ENCODE measurements at regions not wholly inside any gene's neighbourhood (a gene's known extent, or its start where the extent isn't known, plus 50 kb on each side); places are given as distances from the start of the nearest gene placed in this dataset.

DNA sequence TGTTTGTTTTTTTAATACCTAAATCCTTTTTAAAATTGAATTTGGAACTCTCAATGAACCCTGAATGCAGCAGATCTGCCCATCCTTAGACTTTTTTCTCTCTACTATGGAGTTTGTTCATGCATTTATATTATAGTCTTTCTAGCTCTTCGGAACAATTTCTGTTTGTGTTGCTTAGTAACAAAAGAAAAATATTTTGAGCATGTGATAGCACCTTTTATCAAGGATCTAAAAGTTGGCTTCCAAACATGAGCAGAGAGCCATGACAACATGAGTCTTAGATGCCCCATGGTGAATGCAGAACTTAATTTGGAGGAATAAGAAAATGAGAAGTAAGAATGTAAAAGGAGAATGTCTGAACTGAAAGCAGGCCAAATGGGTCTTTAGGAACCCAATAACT is 133.7 kb downstream of the EDN1 start:
- no peak for DNase-seq

DNA sequence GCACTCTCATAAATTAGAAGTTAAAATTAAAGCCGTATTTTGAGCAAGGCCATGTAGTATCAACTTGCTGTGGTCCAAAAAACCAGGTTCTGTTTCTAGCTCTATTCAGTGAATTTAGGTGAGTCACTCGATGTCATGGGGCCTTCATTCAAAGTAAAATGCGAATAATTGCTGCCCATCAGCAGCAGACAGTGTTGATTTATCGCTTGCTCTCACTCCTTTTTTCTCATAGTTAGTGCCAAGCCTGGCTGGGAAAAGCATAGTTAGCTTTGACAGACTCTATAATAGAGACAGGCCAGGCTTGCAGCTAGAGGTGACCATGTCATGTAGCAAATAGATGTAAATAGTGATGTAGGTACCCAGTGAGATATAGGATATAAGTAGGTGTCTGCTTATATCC is 136.0 kb downstream of the EDN1 start:
- peak in 1 of 14 donors; percentile 0 for DNase-seq

DNA sequence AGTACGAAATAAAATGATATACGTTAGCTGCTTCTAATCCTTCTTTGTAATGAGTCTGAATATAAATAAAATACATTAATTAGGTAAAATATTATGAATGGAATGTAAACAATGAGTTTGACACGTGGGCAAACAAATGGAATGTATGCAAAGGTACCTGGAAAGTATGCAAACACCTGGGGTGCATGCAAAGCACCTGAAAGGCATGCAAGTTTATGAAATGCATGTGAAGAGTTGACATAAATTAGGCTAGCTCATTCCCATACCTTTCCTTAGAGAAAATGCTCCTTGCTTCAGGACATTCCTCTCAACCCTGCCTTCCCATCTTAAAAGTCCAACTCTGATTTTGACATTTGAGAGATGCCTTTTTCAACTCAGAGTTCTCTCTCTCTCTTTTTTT is 140.9 kb downstream of the EDN1 start:
- DNase-seq = no peak

DNA sequence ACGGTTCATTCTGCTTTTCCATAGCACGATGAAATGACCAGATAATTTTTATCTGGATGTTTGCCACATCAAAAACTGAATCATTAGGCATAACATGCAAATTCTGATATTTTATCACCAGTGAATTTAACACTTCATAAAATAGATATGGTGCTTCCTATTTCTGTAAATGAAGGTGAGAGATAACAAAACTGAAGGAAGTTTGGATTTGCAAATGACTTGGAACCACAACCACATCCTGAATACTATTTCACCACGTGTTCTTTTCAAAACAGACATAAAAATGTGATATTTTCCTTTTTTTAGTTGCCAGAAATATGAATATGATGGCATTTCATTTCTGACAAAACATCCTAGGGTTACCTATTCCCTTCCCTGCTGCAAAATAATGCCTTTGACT is 146.1 kb downstream of the EDN1 start:
- DNase-seq = no peak

DNA sequence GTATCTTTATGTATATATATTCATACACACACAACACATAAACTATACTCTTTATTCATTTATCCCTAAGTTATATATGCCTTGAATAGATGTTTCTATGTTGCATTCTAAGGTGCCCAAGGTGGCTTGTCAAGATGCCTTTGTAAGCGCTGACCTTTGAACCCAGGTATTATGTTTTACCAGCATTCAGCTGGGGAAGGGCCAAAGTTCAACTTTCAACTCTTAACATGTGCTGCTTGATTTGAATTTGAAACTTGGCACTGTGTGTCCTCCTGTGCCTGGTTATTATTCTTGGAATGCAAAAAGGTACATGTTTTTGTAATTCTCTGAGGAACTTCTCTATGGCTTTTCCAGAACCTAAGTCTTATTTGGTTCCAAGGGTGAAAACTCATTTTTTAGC is 146.5 kb downstream of the EDN1 start:
- DNase-seq = no peak

DNA sequence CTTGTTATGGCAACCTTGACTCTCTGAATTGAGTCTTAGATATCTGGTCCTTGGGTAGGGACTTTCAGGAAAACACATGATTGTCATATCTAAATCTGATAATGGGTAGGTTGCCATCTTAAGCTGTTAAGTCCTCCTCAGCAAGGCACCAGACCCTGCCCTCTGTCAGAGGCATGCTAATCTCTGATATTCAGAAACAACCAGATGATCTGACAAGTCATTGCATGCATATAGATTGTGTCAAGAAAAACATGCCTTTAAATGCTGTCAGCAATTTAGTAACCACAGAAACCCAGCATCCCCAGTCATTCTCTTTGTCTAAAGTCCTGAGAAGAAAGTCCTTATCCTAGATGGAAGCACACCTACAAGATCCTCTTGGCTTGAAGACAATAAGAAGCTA is 149.1 kb downstream of the EDN1 start:
- DNase-seq = no peak

DNA sequence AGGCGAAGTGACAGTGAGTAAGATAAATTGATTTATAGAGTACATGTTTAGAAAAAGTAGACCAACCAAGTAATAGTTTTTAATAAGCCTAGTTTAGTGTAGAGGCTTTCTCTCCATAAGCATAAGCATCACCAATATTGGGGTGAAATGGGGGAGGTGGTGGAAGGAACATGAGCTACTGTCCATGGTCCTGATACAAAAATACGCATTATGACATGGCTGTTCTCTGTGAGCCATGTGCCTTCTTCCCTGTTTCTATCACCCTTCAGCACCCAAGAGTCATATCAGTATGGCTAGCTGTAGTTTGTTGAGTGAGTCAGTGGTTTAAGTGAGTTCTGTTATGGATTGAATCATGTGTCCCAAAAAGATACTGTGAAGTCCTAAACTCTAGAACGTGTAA is 150.8 kb downstream of the EDN1 start:
- no peak for DNase-seq

DNA sequence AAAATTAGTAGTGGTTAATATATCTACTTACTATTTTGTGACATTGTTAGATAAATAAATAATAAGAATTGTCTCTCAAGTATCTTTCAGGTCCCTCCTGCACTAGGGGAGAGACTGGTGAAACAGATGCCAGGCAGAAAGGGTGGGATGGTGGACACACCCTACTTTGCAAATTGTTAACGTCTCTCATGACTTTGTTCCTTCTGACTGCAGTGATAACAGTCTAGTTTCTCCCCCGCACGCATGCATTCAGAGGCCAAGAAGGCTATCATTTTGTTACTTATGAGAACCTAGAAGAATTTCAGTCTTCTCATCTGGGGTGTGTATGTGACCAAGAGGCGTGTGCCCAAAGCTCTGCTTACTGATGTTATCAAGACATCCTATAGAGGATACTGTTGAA is 152.3 kb downstream of the EDN1 start:
- DNase-seq = no peak

DNA sequence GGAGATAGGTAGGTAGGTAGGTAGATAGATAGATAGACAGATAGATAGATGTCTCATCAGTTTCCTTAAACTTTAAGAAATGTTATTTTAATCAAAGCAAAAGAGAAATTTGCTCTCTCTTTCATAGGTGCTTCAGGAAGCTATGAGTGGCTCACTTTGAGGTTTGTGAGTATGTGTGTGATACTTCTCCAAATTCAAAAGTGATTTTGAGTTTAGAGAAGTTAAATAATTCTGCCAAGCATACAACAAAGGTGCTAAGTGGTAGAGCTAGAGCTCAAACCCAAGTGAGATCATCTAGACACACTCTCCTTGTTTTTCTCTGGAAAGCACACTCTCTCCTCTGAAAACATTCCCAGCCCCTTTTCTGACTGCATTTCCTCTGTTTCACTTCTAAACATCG is 156.2 kb downstream of the EDN1 start:
- DNase-seq = no peak

DNA sequence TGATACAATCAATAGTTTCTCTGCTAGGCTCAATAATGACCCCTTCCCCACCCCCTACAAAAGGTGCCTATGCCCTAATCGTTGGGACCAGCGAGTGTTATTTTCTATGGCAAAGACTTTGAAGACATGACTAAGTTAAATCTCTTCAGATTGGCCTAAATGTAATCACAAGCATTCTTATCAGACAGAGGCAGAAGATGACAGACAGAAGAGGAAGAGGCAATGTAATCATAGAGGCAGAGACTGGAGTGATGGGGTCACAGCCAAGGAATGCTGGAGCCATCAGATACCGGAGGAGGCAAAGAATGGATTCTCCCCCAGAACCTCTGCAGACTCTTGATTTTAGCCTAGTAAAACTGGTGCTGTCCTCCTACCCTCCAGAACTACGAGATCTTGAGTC is 159.3 kb downstream of the EDN1 start:
- no peak for DNase-seq

DNA sequence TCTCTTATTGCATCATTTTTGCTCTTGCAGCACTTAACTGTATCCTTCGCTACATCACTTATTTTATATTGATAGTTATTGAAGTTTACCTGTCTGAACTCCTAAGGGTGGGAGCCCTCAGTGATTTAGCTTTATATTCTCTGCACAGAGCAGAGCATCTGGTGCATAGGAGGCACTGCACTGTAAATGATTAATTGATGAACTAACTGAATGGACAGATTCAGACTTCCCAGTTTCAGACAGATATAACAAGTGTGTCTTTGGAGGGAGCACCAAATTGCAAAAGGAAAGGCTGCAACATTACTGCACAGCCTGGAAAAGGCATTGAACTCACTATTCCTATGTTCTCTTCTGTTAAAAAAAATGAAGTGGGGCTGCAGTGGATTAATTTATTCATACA is 160.3 kb downstream of the EDN1 start:
- no peak for DNase-seq

DNA sequence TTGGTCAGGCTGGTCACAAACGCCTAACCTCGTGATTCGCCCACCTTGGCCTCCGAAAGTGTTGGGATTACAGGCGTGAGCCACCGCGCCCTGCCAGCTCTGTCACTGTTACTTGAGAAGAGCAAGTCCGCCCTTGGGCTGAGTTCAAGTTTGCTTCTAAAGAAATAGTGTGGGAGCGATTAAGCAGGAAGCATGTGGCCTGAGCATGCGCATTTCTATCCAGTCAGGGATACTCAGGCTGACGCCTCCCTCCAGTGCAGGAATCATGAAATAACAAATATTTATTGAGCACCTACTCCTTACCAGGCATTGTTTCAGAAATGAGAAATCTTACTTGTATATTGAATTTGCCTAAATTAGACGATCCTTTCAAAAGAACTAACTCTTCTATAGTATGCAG is 166.2 kb downstream of the EDN1 start:
- DNase-seq = no peak

DNA sequence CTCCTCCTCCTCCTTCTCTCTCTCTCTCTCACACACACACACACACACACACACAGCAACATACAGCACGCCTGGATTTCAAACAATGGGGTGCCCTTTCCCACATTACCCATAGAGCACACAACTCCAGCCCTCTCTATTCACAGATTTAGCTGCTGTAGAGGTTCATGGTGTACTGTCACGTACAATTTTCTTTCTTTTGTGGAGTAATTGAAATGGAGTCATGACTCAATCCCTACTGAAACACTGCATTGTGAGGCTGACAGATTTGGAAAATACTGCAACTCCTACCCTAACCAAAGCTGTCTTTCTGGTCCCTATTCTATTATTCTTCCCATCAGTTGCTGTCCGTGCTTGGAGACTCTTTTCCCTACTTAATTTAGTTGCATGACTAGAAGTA is 166.9 kb downstream of the EDN1 start:
- no peak for DNase-seq

DNA sequence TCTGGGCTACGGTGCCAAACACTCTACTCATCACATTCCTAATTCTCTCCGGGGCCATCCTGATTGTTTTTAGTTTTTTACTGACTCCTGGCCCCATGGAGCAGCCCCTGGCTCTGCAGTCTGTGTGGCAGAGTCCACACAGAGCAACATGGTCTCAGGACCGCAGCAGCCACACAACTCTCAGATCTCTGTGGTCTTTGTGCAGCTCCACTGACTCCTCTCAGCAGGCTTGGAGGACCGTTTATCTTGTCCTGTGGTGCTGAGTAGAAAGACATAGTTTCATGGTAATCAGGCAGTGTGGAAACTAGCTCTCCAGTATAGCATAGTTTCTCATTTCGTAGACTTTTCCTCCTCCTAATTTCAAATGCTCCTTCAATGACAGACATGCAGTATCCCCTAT is 168.4 kb downstream of the EDN1 start:
- no peak for DNase-seq

DNA sequence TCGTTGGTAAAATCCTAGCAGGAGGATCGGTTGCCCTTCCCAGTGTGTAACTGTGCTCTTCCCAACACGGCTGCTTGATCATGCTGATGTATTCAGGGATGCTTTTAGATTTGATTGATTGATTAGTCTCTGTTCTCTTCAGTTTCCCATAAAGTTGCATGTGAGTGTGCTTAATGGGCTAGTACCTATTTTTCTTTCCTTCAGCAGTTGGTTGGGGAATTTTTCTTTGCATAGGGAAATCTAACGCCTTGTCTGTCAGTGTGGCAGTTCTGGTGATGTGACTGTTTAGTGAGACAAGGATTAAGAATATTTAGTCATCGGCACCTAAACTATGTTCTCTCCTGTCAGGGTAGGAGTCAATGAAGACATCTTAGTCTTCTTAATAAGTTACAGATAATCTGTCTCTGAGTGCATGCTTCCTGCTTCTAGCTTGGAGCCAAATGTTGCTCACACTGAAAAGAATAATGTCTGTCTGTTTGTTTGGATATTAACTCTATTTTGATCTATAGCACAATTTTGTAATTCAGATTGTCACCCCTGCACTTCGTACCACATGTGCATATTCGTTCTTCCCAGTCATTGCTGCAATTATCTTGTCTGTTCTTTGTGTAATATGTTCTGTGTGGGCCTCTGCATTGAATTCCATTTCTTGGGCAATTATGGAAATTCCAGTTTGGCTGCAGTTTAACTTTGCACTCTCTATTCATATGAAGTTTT is 169.9 kb downstream of the EDN1 start:
- no peak for DNase-seq

DNA sequence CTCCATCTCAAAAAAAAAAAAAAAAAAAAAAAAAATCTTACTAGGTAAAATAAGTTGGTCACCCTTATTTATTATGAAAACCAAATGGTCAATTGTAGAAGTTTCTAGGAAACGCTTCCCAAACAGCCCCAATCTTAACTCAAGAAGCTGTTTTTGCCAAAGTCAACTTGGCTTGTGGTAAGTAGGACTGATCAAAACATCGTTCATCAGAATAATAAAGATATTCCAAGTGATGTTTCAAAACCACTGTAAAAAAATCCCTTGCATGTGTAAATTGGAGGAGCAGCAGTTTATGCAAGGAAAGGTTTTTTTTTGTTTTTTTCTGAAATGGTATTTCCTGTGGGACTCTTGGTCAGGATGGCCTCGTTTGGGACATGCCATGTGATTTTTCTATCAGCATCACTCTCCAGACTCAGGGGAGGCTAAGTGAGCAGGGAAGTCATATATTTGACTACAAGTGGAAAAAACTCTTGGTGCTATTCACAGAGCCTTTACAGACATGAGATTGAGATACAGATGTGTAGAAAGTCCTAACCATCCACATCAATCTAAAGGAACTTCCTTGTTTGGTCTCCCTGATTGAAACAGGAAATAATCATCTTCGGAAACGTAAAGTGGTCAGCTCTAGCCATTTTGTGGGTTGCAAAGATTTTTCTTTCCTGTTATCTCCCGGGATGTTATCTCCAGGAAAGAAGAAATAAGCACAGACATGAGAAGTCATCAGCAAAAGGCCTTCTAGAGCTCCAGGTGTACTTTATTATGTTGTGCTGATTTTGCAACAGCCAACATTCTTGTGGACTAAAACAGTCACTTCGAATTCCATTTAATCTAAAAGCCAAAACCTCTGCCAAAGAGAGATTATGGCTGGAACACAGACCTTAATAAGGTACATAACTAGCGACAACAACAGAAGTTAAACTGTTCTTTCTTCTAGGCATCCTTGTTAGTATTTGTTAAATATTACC is 177.8 kb downstream of the EDN1 start:
- no peak for DNase-seq

DNA sequence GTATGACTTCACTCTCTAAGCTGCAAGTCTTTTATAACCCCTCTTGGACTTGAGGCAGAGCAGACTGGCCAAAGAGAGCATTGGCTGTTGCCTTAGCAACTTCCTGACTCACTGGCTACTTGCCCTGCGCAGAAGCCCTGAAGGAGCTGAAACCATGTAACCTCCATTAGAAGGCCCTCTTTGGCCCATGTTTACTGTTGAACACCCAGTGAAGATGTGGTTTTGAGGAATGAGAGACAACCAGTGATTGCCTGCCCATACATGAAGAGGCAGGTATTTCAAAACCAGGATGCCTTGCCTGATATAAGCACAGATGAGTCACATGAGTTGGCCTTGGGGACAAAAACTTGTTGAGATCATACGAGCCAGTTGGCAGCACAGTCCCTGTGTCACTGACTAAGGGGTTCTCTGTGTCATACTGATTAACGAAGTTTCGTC is 182.5 kb downstream of the EDN1 start:
- no peak for DNase-seq

DNA sequence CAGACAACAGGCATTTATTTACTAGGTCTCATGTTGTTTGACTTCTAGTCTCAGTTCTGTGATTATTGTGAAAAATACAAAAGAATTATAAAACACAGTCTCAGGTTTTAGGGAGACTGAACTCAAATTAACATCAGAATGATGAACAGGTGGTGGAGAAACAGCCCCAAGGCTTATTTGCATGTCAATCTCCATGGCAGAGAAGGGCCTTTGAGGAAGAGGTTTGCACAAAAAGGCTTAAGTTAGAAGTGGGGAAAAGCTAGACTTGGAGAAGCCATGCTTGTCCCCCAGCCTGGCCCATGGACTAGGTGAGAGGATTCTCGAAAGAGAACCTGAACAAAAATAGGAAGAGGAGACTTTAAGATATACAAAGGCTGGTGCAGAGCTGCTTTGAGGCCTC is 183.3 kb downstream of the EDN1 start:
- DNase-seq = no peak

DNA sequence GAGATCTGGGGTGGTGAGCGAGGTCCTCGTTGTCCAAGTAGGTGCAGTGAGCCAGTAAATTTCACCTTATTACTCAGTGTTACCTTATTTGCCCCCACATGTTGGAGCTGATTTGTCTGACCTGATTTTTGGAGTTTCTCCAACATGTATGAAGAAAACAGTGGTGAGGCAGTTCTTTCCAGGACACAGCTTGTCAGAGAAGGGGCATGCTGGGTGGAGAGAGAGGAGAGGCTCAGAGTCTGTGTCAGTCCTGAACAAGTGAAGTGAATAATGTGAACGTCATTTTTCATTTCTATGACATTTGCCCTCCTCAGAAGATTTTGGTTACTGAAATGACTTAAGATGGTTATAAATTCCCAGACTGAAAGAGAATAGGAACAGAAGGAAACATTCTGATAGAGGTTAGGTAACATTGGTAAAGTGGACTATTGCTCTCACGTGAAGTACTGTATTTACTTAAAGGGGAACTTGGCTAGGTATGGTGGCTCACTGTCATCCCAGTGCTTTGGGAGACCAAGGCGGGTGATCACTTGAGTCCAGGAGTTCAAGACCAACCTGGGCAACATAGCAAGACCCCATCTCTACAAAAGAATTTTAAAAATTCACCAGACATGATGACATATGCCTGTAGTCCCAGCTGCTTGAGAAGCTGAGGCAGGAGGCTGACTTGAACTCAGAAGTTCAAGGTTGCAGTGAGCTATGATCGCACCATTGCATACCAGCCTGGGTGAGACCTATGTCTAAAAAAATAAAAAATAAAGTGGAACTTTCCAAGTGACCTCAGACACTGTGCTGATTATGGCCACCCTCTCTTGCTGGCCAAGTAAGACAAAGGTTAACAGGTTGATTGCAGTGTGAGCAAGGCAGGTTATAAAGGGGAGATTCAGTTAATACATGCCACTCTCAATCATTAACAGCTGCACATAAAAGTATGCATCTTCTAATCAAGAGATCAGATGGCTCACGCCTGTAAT is 184.3 kb downstream of the EDN1 start:
- no peak for DNase-seq

DNA sequence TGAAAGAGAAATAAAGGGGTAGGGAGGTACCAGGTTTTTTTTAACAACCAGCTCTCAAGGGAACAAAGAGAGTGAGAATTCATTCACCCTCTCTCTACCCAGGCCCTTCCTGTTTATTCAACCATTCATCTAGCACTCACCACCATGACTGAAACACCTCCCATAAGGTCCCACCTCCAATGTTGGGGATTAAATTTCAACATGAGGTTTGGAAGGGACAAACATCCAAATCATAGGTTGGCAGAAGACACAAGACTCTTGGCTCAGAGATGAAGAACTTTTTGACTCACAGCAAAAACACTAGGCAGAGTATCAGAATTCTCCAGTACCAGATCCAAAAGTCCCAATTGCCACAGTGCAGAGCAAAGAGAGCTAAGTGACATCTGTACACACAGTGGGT is 186.3 kb downstream of the EDN1 start:
- DNase-seq = no peak

DNA sequence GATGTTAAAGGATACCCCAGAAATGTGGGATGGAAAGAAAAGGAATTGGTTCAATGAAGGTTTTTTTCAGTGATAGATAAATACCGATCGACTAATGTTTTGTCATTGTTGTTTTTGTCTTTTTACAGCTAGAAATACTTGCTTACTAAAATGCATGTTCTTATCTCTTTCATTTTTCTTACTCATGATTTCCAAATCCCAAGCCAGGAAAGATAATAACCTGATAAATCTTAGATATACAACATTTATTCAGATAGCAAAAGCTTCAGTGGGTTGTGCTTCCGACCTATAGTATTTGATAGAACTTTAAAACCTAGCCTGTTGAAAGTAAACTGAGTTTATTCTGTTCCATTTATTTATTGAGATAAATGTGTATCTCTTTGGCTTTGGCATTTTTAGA is 187.5 kb downstream of the EDN1 start:
- DNase-seq = no peak

DNA sequence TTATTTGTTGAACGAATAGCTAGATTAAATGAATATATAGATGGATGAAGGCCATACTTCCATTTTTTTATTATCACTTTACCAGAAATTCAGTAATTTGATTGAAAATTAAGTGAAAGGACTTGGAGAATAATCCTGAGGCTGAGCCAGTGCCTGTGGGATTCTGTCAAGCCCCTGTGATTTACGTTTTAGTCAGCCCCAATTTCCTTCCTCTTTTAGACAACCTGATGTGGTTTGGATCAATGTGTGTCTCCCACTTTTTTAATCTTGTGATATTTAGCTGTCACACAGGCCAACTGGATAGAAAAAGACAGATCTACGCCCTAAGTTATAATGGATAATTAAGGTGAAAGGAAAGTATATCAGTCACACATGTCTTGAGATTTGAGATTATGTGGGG is 188.8 kb downstream of the EDN1 start:
- DNase-seq = no peak

DNA sequence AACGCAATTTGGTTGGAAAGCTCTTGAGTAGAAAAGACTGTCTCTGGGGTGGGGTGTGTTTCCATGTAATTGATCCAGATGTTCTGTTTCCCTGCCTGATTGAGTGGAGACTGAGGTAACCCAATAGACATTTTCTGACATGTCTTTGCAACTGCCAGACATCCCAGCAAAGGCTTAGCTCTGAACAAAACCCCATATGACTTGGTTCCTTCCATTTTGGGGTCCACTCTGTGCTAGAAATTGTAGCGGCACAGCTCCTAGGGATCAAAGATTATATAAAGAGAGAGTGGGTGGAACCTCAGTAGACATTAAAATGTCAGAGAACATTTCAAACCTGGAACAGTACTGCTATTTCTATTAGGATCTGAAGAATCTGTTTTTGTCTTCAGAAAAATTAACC is 189.3 kb downstream of the EDN1 start:
- no peak for DNase-seq
